ENCODE measurements at regions not wholly inside any gene's neighbourhood (a gene's known extent, or its start where the extent isn't known, plus 50 kb on each side); places are given as distances from the start of the nearest gene placed in this dataset.

DNA sequence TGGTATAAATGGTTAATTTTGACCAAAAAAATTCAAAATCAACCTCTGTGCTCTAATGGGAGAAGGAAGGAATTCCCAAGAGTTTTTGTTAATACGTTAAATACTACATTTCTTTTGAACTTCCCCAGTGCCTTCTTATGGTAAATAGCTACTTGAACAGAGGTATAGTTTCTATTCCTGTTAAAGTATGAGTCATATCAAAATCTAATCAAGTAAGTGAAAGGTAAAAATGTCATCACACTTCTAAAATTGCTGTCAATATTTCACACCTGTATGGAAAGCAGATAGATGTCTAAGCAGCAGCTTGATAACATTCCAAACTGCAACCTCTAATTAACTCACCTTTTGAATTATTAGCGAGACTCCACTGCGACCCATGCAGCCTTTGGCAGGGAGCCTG, 214.1 kb upstream of the MEF2C start:
- TF ChIP-seq SUZ12 (IDR thresholded peaks at IDR 0.05; ENCODE audit: extremely low read depth, insufficient read depth, insufficient read length) (no peak), ZNF274 (IDR thresholded peaks at IDR 0.05; ENCODE audit: low read depth, low read length) (no peak), YY1 (IDR thresholded peaks at IDR 0.05; ENCODE audit: insufficient read depth, insufficient read length) (no peak)

Data from NT2/D1 (cell line).